ENCODE measurements at regions not wholly inside any gene's neighbourhood (a gene's known extent, or its start where the extent isn't known, plus 50 kb on each side); places are given as distances from the start of the nearest gene placed in this dataset.
"Not testable (repeated sequence)": the region's sequence is repeated elsewhere in the genome, so short reads cannot be mapped to it uniquely, and the experiment has no call there.

- Histone ChIP-seq H3K4me3 (ENCODE audit: insufficient read depth, low read depth, low read length) (no peak overlapping the region), H3K9ac (ENCODE audit: low read length) (no peak overlapping the region), H3K36me3 (ENCODE audit: insufficient read depth, low read length) (no peaks in the 10 kb centered on the region), H3K79me2 (ENCODE audit: insufficient read depth, low read length) (no peaks in the 10 kb centered on the region), H3K9me3 (ENCODE audit: insufficient read depth, low read depth, low read length) (no peaks in the 10 kb centered on the region), H3K27me3 (ENCODE audit: insufficient read depth, low read length) (no peaks in the 10 kb centered on the region), H4K20me1 (ENCODE audit: insufficient read depth, low read length) (no peaks in the 10 kb centered on the region), H3K27ac (ENCODE audit: low read depth, low read length) (no peak overlapping the region), H3K4me2 (ENCODE audit: low read length) (no peak overlapping the region), H2AFZ (ENCODE audit: low read depth, low read length) (no peak overlapping the region), H3K4me1 (ENCODE audit: insufficient read depth, low read length) (no peaks in the 10 kb centered on the region)
- Mint-ChIP-seq H3K27ac (ENCODE audit: unreplicated experiment) (no peak overlapping the region), H3K4me1 (ENCODE audit: low read depth, unreplicated experiment) (no peaks in the 10 kb centered on the region), H3K9me3 (ENCODE audit: unreplicated experiment) (no peaks in the 10 kb centered on the region), H3K36me3 (ENCODE audit: low read depth, unreplicated experiment) (no peaks in the 10 kb centered on the region), H3K27me3 (ENCODE audit: low read depth, unreplicated experiment) (no peaks in the 10 kb centered on the region), H3K4me3 (ENCODE audit: unreplicated experiment) (no peak overlapping the region)
- no peak for FAIRE-seq
- DNase-seq (ENCODE audit: low read depth): no peak
- TF ChIP-seq EZH2 (IDR thresholded peaks at IDR 0.05; ENCODE audit: insufficient read depth, low read length) (no peak), CTCF (IDR thresholded peaks at IDR 0.05; ENCODE audit: insufficient read depth, low read depth, low read length) (no peak)
Observed at GRCh38 chr6:152821525-152821924, 70.9 kb downstream of the VIP start.

- no peak overlapping the region for H3K4me3 ChIP-seq (ENCODE audit: insufficient read depth, low read depth, low read length)
- H3K36me3 ChIP-seq (ENCODE audit: insufficient read depth, low read length): no peaks in the 10 kb centered on the region
- no peaks in the 10 kb centered on the region for H3K79me2 ChIP-seq (ENCODE audit: insufficient read depth, low read length)
- no peaks in the 10 kb centered on the region for H3K9me3 ChIP-seq (ENCODE audit: insufficient read depth, low read depth, low read length)
- Mint-ChIP-seq H3K9me3 (ENCODE audit: unreplicated experiment) (no peaks in the 10 kb centered on the region), H3K4me3 (ENCODE audit: unreplicated experiment) (no peak overlapping the region), H3K27ac (ENCODE audit: unreplicated experiment) (no peak overlapping the region), H3K27me3 (ENCODE audit: low read depth, unreplicated experiment) (no peaks in the 10 kb centered on the region), H3K36me3 (ENCODE audit: low read depth, unreplicated experiment) (no peaks in the 10 kb centered on the region), H3K4me1 (ENCODE audit: low read depth, unreplicated experiment) (no peaks in the 10 kb centered on the region)
- no peak for TF ChIP-seq EZH2 (IDR thresholded peaks at IDR 0.05; ENCODE audit: insufficient read depth, low read length)
- no peak for TF ChIP-seq CTCF (IDR thresholded peaks at IDR 0.05; ENCODE audit: insufficient read depth, low read depth, low read length)
- H4K20me1 ChIP-seq (ENCODE audit: insufficient read depth, low read length): no peaks in the 10 kb centered on the region
- no peak overlapping the region for H3K4me2 ChIP-seq (ENCODE audit: low read length)
- no peak for FAIRE-seq
- no peak for DNase-seq (ENCODE audit: low read depth)
- H3K27me3 ChIP-seq (ENCODE audit: insufficient read depth, low read length): no peaks in the 10 kb centered on the region
- H3K27ac ChIP-seq (ENCODE audit: low read depth, low read length): no peak overlapping the region
- H3K9ac ChIP-seq (ENCODE audit: low read length): no peak overlapping the region
- H2AFZ ChIP-seq (ENCODE audit: low read depth, low read length): no peak overlapping the region
- no peaks in the 10 kb centered on the region for H3K4me1 ChIP-seq (ENCODE audit: insufficient read depth, low read length)
Observed at GRCh38 chr6:152824666-152825065, 74.1 kb downstream of the VIP start.

- H3K4me1 Mint-ChIP-seq (ENCODE audit: low read depth, unreplicated experiment): no peaks in the 10 kb centered on the region
- Histone ChIP-seq H3K79me2 (ENCODE audit: insufficient read depth, low read length) (no peaks in the 10 kb centered on the region), H4K20me1 (ENCODE audit: insufficient read depth, low read length) (no peaks in the 10 kb centered on the region), H3K27ac (ENCODE audit: low read depth, low read length) (no peak overlapping the region), H3K9me3 (ENCODE audit: insufficient read depth, low read depth, low read length) (no peaks in the 10 kb centered on the region), H3K36me3 (ENCODE audit: insufficient read depth, low read length) (no peaks in the 10 kb centered on the region), H3K4me1 (ENCODE audit: insufficient read depth, low read length) (no peaks in the 10 kb centered on the region), H3K27me3 (ENCODE audit: insufficient read depth, low read length) (no peaks in the 10 kb centered on the region), H2AFZ (ENCODE audit: low read depth, low read length) (no peak overlapping the region), H3K9ac (ENCODE audit: low read length) (no peak overlapping the region), H3K4me2 (ENCODE audit: low read length) (no peak overlapping the region), H3K4me3 (ENCODE audit: insufficient read depth, low read depth, low read length) (no peak overlapping the region)
- H3K9me3 Mint-ChIP-seq (ENCODE audit: unreplicated experiment): no peaks in the 10 kb centered on the region
- FAIRE-seq (no peak), DNase-seq (ENCODE audit: low read depth) (no peak)
- H3K4me3 Mint-ChIP-seq (ENCODE audit: unreplicated experiment): no peak overlapping the region
- H3K27ac Mint-ChIP-seq (ENCODE audit: unreplicated experiment): no peak overlapping the region
- no peak for TF ChIP-seq CTCF (IDR thresholded peaks at IDR 0.05; ENCODE audit: insufficient read depth, low read depth, low read length)
- no peak for TF ChIP-seq EZH2 (IDR thresholded peaks at IDR 0.05; ENCODE audit: insufficient read depth, low read length)
- H3K27me3 Mint-ChIP-seq (ENCODE audit: low read depth, unreplicated experiment): no peaks in the 10 kb centered on the region
- H3K36me3 Mint-ChIP-seq (ENCODE audit: low read depth, unreplicated experiment): no peaks in the 10 kb centered on the region
Observed at GRCh38 chr6:152828431-152828830, 77.8 kb downstream of the VIP start.

GRCh38 chr6:152834366-152834765, 83.8 kb downstream of the VIP start:
- H2AFZ ChIP-seq (ENCODE audit: low read depth, low read length); H3K4me1 Mint-ChIP-seq (ENCODE audit: low read depth, unreplicated experiment); H3K27ac Mint-ChIP-seq (ENCODE audit: unreplicated experiment); H3K4me1 ChIP-seq (ENCODE audit: insufficient read depth, low read length); H3K9me3 ChIP-seq (ENCODE audit: insufficient read depth, low read depth, low read length); H3K27ac ChIP-seq (ENCODE audit: low read depth, low read length); H3K4me3 Mint-ChIP-seq (ENCODE audit: unreplicated experiment); H3K36me3 Mint-ChIP-seq (ENCODE audit: low read depth, unreplicated experiment); H3K79me2 ChIP-seq (ENCODE audit: insufficient read depth, low read length); H3K9me3 Mint-ChIP-seq (ENCODE audit: unreplicated experiment); H3K4me3 ChIP-seq (ENCODE audit: insufficient read depth, low read depth, low read length); H4K20me1 ChIP-seq (ENCODE audit: insufficient read depth, low read length); DNase-seq (ENCODE audit: low read depth); H3K9ac ChIP-seq (ENCODE audit: low read length); H3K4me2 ChIP-seq (ENCODE audit: low read length); H3K27me3 Mint-ChIP-seq (ENCODE audit: low read depth, unreplicated experiment); H3K36me3 ChIP-seq (ENCODE audit: insufficient read depth, low read length); FAIRE-seq; H3K27me3 ChIP-seq (ENCODE audit: insufficient read depth, low read length): not testable (repeated sequence)
